NK-92 (cell line): ENCODE measurements at regions not wholly inside any gene's neighbourhood (a gene's known extent, or its start where the extent isn't known, plus 50 kb on each side); places are given as distances from the start of the nearest gene placed in this dataset.
"Not testable (repeated sequence)": the region's sequence is repeated elsewhere in the genome, so short reads cannot be mapped to it uniquely, and the experiment has no call there.

Experiments
- DNase-seq: peaks from one replicate; lab custom pipeline; 2025; ENCODE audit not compliant: unreplicated experiment; lab: John Stamatoyannopoulos, UW

- no peak for DNase-seq
Observed at GRCh38 chr13:99074693-99075092, 96.8 kb upstream of the DOCK9 start.

DNA sequence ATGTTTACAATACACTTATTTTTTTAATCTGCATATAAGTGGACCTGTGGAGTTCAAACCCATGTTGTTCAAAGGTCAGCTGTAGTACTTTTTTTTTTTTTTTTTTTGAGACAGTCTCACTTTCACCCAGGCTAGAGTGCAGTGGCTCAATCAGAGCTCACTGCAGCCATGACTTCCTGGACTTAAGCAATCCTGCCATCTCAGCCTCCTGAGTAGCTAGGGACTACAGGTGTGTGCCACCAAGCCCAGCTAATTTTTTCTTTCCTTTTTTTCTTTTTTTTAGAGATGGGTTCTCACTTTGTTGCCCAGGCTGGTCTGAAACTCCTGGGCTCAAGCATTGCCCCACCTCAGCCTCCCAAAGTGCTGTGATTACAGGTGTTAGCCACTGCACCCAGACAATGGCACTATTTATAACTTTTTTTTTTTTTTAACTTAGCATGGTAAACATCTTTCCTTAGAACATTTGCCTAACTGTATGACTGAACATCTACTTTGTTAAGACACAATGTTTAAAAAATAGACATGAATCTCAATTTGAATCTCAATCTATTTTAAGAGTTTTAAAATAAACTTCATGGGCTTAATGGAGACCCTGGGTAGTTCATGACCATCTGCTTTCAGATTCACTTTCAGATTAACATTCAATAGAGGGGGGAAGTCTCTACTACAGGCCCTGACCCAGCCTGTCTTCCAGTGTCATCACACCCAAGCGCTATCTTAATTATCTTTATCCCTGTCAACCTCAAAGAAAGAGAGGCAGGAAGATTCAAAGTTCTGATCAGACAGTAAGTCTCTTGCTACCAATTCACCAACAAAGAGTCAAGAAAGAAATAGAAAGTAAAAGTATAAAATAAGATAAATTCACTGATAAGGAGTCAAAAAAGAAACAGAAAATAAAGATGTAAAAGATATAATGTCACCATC is 97.7 kb upstream of the DOCK9 start:
- DNase-seq, result no peak

DNA sequence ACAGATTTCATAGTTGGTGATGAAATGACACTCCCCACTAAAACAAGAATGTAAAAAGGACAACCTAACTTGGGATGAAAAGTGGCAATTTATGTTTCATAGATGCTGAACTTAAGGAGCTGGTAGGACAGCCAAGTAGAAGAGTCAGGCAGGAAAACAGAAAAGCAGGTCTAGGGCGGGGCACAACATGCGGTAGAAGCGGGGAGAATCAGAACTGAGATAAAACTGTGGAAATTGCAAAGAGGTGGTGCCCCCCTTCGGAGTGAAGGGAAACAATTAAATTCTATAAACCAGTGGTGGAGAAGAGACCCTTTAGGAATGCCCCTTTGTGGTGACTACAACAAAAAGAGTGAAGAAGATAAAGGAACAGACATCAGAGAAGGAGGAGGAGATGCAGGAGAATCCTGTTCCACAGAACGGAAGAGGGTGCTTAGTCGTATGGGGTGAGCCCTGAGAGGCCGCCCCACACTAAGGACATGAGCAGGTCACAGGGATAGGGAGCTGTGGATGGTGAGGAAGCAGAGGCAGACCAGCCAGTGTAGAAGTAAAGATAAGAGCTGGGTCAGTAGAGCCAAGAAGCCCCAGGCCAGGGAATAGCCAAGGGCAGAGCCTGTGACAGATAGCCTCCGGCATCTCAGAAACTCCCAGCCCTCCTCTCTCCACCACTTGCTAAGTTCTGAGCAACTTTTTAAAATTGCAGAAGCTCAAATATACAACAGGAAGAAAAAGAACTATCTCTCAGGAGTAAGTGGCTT is 100.3 kb upstream of the DOCK9 start:
- no peak for DNase-seq

- DNase-seq, result no peak
Observed at GRCh38 chr13:99080131-99080530, 102.3 kb upstream of the DOCK9 start.

DNA sequence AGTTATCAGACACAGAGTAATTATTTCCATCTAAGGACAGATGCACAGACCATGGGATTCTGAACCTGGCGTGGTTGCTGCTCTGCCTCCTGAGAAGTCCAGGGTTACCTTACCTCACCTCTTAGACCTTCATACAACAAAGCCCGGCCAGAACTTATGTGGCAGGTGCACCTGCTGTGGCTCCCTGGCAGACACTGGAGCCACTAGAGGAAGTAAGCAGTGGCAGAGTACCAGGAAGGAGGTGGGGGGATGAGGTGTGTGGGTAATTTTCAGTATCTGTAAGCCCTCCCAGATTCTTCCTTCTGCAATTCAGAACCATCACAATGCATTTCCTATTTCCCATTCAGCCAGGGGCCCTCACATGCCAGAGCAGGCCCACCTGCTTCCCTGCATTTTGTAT is 106.1 kb upstream of the DOCK9 start:
- no peak for DNase-seq

GRCh38 chr13:99085139-99085807 is 107.4 kb upstream of the DOCK9 start:
- no peak for DNase-seq

DNA sequence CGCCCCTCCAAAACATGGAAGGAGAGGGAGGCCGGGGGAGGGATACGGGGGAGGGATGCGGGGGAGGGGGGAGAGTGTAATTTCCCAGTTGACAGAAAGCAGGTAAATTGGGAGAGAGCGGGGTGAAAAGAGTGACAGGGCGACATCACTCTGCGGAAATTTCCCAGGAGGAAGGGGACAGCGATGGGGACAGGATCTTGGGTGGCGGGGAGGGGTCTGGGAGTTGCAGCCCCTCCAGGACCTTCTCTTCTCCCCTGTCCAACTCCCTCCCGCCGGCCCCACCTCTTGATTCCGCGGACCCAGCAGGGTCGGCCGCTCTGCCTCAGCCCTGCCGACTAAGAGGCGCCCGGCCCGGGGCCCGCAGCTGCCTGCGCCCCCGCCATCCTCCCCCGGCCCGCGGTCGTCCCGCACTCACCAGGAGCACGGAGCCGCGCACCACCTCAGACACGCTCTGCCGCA is 108.0 kb upstream of the DOCK9 start:
- DNase-seq, result no peak

GRCh38 chr13:99086267-99087097 is 108.6 kb upstream of the DOCK9 start:
- DNase-seq, result no peak

DNA sequence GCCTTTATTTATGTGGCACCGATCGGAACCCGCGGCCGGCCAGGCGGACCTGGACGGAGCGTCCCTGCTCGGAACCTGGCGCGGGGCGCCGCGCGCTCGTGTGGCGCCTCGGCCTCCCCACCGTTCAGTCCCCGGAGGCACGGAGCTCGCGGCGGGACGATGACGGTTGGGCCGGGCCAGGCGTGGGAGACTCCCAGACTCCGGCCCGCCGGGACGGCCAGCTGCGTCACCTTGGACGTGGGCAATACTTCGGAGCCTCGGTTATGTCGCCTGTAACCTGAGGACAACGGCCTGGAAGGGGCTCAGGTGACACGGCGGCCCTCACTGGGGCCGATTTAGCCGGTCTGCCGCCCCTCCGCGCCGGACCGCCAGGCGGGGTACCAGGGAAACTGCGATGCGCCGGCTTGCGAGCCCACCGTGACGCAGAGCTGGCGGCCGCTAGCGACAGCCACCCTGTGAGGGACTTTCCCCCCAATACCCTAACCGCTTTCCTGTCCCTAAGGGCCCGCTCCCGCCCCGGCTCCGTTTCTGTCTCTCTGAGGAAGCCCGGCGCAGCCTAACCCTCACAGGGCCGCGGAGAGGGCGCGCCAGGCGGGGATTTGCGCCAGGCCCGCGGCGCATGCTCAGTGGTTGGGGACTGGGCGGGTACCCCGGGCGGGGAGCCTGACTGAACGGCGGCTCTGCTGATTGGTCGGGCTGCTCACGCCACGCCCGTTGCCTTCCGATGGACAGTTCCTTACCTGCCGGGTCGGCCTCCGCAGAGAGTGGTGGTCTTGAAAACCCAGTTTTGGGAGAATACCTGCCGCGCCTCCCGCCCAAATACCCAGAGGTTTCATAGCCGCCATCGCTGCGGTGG is 109.5 kb upstream of the DOCK9 start:
- DNase-seq, result peak; percentile 59

DNA sequence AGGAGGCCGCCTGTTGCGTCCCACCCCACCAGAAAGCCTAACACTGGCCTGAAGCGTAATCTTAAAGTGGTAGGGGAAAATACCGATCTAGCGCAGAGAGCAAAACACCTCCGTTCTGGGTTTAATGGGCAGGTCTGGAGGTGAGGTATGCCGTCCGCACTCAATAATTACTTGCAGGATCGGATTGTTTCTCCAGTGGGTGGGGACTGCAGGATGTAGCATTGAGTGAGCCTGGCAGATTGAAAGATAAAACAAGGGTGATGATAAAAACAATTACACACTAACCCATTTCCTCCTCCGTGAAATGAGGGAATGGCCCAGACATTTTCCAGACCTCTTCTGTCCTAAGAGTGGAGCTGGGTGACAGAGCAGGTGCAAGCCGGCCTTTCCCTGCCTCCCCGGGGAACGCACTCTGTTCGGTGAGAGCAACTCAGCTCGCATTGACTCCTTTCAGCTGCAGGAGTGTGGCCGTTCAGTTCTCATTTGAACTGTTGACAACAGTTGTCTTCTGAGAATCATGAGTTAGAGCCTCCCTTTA is 110.2 kb upstream of the DOCK9 start:
- DNase-seq, result no peak

DNA sequence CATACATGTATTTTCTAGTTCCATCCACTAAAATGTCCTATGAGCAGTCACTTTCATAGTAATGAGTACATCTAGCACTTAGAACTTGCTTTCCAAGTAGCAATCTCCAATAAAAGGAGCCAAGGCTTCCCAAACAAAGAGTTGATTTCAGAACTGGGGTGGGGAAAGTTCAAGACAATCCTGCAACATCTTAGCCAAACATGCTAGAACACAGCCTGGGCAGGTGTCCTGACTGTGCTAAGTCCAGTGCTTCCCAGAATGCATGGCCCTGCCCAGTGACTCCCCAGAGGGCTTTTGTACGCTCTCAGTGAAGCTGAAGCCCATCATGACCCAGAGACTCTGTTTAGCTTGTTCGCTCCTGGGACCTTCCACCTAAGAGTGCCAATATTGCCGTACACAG is 106.7 kb upstream of the UBAC2 start:
- no peak for DNase-seq

- DNase-seq, result not testable (repeated sequence)
Observed at GRCh38 chr13:99101831-99102230, 98.8 kb upstream of the UBAC2 start.

- no peak for DNase-seq
Observed at GRCh38 chr13:99103536-99103935, 97.1 kb upstream of the UBAC2 start.

DNA sequence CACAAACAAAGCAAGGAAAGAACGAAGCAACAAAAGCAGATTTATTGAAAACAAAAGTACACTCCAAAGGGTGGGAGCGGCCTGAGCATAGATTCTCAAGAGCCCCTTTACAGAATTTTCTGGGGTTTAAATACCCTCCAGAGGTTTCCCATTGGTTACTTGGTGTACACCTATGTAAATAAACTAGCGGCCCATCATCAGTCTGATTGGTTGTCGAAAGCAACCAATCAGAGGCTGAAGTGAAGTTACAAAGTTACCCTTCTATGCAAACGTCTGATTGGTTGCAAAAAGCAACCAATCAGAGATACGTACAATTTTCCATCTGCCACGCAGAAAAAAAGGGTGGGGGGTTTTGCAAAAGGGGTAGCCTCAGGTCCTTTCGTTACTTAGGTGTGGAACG is 96.3 kb upstream of the UBAC2 start:
- DNase-seq, result no peak

DNA sequence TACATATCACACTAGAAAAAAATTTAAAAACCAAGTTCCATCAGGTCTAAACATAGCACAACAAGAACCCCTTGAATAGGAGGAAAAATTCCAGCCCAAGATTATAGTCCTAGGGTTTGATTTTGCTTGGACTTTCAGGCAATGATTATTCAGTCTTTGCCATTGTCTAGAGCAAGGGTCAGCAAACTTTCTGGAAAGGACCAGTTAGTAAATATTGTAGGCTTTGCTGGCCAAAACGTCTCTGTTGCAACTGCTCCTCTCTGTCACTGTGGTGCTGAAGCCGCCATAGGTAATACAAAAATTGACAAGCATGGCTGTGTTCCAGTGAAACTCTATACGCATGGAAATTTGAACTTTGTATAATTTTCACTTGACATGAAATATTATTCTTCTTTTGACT is 95.5 kb upstream of the UBAC2 start:
- no peak for DNase-seq

GRCh38 chr13:99113351-99113750 is 87.3 kb upstream of the UBAC2 start:
- no peak for DNase-seq

DNA sequence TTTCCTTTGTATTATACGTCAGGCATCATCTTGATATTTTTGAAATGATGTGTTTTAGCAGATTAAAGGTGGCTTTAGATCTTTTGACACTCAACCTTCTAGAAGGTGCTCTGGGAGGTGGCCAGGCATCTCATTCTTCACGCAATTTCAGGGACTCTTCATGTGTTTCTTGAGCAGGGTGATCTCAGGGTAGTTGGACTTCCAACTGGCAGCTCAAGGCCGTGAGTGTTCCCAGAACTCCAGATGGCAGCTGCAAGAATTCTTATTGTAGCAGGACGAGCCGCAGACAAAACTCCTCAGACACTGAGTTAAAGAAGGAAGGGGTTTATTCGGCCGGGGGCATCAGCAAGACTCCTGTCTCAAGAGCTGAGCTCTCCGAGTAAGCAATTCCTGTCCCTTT is 82.5 kb upstream of the UBAC2 start:
- DNase-seq, result no peak

- DNase-seq, result no peak
Observed at GRCh38 chr13:99119656-99120055, 81.0 kb upstream of the UBAC2 start.

- DNase-seq, result no peak
Observed at GRCh38 chr13:99120751-99121150, 79.9 kb upstream of the UBAC2 start.

DNA sequence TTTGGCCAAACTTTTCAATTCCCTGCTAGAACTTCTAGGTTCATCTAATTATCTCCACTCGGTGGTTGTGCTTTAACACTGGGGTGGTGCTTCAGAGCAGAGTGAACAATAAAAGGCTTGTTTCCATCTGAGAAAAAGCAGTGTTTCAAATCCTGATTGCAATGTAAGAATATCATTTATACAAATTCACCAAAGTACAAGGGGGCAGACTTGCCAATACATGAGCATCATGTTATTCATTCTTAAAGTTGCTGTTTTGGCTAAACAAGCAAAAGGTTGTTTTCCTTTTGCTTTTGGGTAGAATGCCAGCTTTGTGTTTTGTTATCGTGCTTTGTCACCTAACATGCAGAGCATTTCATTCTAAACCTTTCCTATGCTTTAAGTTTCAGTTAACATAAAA is 78.5 kb upstream of the UBAC2 start:
- no peak for DNase-seq
